HG03139 (cell line): ENCODE measurements at regions not wholly inside any gene's neighbourhood (a gene's known extent, or its start where the extent isn't known, plus 50 kb on each side); places are given as distances from the start of the nearest gene placed in this dataset.

ENCODE experiments used
- ATAC-seq: cut with Tn5 transposase; IDR thresholded peaks from one replicate; pipeline ENCODE4 v1.9.1; 2021; ENCODE audit not compliant: unreplicated experiment

DNA sequence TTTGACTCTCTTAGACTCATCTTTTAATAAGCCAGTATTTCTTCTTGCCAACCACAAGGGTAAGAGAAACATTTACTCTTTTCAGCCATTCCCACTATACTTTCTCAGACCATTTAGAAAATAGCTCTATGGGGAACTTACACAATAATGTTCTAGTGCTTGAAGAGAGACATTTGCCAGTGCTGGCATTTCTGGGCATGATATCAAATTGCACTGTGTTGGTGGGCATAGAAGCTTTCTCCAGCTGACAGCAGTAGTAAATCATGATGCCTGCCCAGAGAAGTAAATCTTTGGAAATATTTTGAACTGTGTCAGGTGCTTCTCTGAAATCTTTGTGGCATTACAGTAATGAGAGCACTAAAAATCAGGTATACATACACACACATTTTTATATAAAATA, 346.6 kb downstream of the CBLN2 start:
- no peak for ATAC-seq

DNA sequence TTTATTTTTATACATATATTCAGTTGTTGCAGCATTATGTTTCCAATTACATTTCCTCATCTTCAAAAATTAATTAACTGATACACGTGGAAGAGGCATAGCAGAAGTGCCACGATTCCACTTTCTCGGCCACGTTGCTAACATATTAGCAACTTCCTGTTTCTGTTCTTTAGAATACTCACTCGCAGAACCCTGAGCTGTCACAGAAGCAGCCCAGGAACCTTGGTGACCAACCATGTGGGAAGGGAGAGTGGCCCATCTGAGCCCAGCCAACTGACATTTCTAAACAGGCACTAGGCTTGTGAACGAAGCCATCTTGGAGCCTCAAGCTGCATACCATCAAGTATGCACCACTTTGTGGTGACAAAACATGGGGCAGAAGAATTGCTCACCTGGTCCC, 350.1 kb downstream of the CBLN2 start:
- no peak for ATAC-seq

DNA sequence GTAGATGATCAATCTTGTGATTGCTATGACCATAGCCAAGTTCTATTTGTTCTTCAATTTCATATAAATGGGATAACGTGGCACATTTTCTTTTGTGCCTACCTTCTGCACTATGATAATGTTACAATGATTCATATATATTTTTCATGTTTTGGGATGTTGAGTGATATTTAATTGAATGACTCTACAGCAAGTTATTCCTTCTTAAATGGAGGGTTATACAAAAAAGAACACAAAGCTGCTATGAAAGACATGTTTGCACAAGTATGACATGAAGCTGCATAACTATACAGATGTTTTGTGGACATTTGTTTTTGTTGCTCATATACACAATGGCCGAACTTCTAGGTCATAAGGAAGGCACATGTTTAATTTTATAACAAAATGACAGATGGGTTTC, 356.2 kb downstream of the CBLN2 start:
- ATAC-seq = no peak

DNA sequence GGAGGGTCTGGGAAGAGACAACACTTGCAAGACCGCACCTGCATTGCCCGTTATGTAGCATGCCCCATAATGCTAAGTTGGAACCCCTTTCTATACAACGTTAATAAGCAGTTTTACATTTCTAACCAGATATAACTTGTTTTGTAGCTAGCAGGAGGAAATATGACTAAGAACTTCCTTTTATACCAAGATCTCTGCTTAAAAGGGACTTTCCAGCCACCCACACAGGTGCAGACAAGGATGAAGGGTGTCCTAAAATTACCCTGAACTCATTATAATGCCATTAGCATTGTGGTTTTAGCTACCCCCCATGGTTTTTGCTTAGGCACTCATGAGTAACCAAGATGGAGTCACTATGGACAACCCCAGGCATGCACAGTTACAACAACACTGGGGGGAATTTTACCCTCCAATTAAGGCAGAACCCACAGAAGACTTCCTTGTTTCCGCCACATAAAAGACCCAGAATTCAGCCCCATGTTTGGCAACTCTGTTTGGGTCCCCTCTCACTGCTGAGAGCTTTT, 362.8 kb downstream of the CBLN2 start:
- no peak for ATAC-seq

DNA sequence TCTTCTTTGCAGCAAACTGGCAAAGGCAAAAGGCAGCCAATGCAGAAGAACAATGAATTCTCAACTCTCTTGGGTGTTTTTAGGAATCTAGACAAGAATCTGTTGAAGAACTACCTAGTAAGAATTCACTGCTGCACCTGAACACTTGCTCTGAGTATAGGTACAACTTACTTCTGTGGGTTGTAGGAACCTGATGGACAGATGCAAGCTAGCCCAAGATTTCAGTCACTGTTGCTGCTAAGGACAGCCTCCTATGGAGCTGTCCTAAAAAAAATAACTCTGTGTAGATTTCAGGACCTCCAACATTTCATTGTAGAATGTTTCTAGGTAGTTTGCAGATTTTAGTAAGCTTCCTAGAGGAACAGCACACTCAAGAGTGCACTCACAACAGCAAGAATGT, 363.5 kb downstream of the CBLN2 start:
- ATAC-seq = no peak

DNA sequence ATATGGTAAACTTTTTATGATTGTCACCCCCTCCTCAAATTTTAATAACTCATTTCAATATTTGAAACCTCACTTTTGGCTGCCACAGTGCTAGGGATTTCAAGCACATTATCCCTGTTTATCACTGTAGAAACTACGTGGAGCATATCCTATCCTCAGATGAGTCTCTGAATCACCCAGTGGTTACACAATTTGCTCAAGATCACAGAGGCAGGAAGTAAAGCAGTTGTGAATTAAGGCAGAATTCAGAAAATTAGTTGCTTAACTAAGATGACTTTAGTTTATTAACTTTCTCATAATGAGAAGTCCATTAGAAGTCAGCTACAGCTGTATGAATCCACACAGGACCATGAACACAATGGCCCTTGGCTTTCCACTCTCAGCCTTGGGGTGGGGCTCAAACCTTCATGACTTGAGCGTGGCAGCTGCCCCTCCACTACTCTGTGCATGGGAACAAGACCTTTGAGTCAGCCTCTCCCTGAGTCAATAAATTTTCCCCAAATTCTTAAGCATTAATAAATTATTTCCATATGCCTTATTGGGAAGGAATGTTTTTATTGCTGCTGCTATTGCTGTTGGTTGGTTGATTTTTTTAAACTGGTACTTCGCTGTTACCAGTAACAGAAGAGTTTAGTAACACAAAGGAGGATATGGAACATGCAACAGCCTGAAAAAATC, 369.0 kb downstream of the CBLN2 start:
- no peak for ATAC-seq

DNA sequence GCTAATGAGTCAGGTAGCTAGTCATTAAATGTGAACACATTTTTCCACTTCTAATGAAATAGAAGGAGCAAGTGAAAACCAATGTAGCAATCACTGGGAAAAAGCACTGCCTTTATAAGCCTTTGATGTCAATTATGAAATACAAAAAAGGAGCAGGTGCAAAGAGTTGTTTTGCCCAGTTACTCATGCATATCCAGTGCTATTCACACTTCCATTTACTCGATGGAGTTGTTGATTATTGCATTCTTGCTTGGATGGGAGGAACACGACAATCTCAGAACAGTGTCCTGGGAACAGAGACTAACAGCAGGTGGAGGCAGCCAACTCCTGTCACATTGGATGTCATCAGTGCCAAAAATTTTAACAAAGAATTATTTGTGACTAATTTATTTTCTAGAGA, 372.5 kb downstream of the CBLN2 start:
- ATAC-seq = no peak

DNA sequence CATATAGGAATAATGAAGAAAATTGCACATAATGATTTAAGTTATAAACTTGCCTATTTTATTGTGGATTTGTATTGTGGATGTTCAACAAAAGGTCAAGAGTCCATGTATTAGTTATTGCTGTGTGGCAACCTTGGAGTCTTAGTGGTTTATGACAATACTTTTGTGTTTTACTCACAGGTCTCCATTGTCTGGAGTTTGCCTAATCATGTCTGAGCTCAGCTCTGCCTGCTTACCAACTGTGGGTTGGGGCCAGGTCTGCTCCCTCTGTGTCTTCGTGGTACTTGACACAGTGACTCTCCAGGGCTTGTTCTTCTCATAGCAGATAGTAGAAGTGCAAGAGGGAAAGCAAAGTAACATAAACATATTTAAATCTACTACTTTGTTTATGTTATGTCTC, 382.5 kb downstream of the CBLN2 start:
- ATAC-seq = no peak

DNA sequence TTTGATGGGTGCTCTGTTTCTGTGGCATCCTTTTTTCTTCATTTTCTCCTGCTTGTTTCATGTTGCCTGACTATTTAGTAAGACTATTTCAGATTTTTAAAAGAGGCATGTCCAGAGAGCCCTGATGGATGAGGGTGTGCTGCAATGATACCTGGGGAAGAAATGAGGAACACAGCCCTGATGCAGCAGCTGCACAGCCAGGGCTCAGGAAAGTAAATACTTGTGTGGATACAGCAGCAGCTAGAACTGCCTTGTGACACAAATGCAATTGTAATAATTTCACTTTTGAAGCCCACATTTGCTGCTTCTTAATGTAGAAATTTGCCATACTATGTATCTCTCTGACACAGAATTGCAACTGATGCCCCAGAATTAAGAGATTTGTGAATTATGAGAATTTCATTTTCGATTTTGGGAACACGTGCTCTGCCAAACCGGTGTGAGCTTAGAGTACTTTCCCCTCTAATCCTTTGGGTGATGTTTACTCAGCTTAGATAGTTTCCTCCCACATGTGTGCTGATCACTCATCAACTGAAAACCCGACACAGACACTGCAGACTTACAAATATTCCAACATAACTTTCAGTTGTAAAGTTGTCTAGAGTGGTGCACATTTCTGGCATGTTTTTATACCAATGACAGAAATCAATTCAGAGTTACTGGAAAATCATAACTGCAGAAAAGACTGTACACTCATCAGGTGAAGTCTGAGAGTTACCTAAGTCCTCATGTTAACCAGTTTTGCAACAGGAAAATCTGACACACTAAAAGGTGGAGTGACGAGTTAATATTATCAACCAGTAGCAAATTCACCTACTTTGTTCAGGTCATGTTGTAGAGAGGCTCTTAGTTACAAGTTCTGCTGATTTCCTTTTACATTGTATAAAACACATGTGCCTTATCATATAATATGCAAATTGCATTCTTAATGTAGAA, 383.4 kb downstream of the CBLN2 start:
- ATAC-seq = no peak

DNA sequence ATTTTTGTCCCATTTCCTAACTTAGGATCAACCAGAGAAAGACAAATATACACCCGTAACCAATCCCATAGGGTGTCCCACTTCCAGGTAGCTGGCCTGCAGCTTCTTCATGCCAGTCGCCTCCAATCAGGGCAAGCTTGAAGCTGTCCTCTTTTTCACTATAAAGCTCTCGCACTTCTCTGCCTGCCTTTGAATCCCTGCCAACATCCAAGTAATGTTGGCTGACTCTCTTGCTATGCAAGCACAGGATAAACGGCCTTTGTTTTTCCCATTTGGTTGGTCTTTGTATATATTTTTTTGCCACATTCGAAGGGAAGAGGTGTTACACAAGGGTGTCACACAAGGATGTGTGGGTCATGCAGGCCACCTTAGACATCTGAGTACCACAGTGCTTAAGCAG, 388.8 kb downstream of the CBLN2 start:
- ATAC-seq = no peak

DNA sequence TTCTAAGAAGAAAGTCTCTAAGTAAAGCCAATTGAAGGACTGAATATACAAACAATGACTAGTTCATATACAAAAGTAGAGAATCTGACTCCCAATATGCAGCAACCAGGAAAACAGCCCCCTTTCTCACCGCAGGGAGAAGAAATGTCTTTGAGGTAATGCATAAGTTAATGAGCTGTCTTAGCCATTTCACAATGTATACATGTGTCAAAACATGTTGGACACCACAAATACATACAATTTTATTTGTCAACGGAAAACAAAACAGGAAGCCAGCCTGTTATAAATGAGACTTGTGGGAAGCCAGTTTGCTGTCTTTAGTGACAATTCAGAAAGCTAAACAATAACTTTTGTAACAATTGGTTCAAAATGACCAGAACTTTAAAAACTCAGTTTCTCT, 389.2 kb downstream of the CBLN2 start:
- no peak for ATAC-seq

DNA sequence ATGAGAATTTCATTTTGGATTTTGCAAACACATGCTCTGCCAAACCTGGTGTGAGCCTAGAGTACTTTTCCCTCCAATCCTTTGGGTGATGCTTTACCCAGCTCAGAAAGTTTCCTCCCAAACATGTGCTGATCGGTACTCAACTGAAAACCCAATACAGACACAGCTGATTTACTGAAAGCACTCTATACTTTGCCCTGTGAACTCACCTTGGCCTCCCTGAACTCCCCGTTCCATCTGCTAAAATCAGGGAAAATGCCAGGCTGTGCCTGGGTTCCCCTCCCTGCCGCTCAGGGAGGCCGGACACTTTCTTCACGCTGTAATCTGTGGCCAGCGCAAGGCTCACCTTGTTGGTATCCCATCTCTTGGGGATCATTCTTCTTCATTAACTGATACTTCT, 391.2 kb downstream of the CBLN2 start:
- no peak for ATAC-seq

DNA sequence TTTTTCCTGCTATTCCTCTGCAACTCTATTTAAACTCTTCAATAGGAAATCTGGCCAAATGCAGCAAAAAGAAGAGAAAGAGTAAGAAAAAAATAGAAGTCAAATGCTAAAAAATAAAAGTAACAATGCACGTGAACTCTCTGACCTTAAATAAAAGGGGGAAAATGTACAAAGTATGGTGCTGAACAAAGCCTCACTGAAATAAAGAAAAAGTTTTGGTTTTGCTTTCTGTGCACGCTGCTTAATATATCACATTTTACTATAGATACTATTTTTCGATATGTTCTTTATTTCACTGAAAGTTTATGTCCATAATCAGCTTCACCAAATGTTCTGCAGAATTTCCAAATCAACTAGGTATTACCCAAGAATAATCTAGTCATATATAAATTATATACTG, 396.3 kb downstream of the CBLN2 start:
- no peak for ATAC-seq

DNA sequence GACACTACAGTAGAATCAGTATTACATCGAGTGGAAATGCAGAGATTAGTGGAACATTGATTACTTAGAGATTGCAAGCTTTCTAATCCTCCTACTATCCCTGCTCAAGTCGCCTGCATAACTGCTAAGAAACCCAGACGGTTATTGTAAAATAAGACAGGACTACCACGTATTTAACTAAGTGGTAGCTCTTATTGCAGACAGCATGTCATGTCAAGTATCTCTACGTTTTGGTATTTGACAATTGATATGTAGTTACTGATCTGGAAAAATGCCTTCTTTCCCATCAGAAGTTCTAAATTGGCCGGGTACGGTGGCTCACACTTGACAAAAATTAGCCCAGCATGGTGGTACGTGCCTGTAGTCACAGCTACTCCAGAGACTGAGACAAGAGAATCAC, 404.1 kb downstream of the CBLN2 start:
- no peak for ATAC-seq

DNA sequence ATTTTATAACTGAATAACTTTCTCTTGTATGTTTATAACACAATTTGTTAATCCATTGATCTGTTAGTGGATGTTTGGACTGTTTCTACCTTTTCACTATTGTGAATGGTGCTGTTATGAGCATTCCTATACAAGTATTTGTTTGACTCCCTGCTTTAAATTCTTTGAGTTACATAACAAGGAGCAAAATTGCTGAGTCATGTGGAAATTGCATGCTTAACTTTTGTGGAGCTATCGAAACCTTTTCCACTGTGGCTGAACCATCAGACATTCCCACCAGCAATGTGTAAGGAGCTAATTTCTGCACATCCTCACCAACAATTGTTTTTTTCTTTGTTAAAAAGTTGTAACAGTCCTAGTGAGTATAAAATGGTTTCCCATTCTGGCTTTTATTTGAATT, 415.5 kb downstream of the CBLN2 start:
- no peak for ATAC-seq

DNA sequence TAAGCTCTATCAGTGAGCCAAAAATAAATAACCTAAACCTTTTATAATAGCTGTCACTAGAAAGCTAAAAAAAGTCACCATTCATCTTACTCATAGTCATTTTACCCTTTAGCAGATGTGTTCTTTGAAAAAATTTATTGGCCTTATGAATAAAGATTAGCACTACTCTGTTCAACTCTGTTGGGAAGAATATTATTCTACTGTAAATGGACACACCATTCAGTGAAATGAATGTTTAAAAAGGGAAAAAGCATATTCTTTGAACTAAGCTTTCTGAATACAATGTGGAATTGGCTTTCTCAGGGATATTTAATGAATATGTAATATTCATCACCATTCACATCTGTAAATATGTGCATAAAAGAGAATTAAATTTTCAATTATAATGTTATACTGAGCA, 422.0 kb downstream of the CBLN2 start:
- no peak for ATAC-seq

DNA sequence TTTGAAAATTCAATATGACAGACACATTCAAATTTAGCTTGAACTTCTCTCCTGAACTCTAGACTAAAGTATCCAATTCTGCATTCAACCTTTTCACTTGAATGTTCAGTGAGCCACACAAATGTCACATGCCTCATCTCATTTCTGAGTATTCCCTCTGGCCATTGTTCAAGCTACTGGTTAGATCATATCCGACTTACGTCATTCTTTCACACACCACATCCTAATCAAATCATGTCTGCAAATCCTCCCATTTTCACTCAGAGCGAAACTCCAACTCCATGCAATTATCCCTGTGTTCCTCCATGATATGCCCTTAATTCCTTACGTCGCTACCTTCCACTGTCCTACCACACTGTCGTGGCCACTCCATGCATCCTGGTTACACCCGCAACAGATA, 425.1 kb downstream of the CBLN2 start:
- ATAC-seq = no peak

DNA sequence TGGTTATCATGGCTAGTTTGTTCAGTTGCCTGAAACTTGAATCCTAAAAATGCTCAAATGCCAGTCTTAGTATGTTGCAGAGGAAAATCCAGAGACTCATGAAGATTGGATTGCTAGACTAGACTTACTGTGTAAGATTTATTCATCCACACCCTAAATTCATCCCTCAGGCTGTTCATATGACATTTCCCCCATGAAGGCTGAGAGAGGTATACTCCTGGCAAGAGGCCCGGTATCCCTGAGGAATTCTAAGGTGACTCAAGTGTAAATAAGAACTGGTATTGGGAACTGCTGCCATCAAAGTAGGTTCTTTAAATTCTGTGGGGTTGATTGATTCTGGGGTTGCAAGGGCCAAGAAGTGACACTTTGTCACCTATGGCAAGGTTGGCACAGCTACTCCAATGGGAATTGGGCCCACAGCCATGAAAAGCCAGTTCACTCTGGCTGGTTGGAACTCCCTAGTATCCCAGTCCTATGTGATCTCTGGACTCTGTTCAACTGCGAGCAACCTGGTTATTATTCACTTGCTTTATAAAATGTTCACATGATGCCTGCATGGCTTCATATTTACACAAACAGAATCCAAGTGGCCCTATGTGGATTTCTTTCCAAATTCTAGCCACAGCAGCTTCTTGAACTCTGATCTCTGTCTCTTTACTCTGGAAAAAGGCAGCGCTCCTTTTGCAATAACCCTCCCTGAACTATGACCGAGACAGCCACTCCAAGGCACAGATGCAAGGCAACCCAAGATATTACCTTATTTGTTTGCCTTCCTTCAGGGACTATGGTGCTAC, 429.1 kb downstream of the CBLN2 start:
- no peak for ATAC-seq

DNA sequence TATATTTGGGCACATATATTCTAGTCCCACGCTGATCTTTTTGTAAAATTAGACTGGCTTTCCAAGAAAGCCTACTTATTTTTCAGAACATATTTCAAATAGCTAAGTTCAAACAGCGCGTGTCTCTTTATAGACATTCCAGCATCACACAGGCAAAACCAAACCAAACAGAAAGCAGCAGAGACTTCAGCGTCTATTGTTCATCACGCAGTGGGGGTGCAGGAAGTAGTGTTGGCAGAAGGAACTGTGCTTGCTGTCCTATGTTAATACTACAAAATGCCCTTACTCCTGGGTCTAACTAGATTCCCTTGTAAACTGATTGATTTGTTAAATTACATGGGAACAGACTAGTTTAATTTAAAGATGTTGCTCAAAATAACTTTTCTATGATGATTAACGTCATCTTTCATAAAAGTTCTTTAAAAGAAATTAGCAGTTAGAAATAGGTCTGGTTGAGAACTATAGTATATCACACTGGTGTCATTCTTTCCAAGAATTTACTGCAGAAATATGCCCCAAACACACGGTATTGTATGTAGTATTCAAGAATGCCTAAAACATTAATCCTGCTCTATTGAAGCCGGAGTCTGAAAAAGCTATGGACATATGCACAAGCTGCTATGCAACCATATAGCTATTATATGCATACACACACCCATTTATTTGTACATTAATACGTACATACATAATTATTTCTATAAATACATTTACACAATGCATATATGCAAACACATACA, 436.3 kb downstream of the CBLN2 start:
- ATAC-seq = no peak

DNA sequence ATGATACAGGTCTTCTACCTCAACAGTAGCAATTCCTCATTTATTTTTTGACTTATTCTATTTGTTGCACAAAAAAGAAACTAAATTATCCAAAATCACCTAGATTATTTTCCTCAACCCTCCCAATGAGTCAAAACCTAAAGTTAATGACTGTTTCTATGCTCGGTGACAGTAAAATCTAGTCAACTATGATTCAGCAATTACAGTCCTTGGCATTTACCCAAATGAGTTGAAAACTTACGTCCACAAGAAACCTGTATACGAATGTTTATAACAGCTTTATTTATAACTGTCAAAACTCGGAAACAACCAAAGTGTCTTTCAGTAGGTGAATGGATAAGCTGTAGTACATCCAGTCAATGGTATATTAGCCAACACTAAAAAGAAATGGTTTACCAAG, 439.3 kb downstream of the CBLN2 start:
- ATAC-seq = no peak

DNA sequence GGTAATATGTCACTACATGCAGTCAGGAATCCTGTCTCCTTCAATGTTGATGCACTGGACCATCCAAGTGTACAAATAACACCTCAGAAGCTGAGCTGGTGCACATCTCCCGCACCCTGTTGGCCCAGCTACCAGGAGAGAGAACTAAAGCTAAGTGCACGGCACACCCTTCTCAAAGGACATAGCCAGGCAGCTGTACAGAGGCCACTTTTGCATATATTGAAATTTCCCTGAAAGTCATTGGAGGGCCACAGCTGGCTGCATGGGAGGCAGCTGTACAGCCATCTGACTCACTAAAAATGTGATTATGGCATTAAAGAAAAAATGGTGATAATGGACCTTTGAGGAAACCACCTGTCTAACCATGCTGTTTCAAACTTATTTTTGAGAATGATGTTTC, 441.7 kb downstream of the CBLN2 start:
- ATAC-seq = no peak
